ENCODE measurements at regions not wholly inside any gene's neighbourhood (a gene's known extent, or its start where the extent isn't known, plus 50 kb on each side); places are given as distances from the start of the nearest gene placed in this dataset.
A peak's percentile ranks its signal among the peaks of the same experiment; 100 is the strongest.
"Not testable (repeated sequence)": the region's sequence is repeated elsewhere in the genome, so short reads cannot be mapped to it uniquely, and the experiment has no call there.

- H3K4me3 ChIP-seq (ENCODE audit: low read length): no peak overlapping the region
- peaks cover 1% of the 10 kb centered on the region for H3K4me1 ChIP-seq (ENCODE audit: control insufficient read depth, insufficient read depth, low read length)
- H3K27me3 ChIP-seq (ENCODE audit: control insufficient read depth, insufficient read depth): no peaks in the 10 kb centered on the region
- intact Hi-C loops (cut with DNase I): no loop called here
- no peak for ATAC-seq
- no peak for DNase-seq
- WGBS: 87% methylated on average over 3 of the region's 3 CpGs
- no peaks in the 10 kb centered on the region for H3K9me3 ChIP-seq (ENCODE audit: control insufficient read depth, low read length)
- H3K27ac ChIP-seq (ENCODE audit: low read length): no peak overlapping the region
These were observed 110.8 kb upstream of the JCAD start for GRCh38 chr10:30170146-30170545.

GRCh38 chr10:30169342-30169741 is 110.0 kb upstream of the JCAD start:
- no peak for DNase-seq
- intact Hi-C loops (cut with DNase I): no loop called here

GRCh38 chr10:30166929-30167328 is 107.5 kb upstream of the JCAD start:
- H3K27ac ChIP-seq (ENCODE audit: low read length): no peak overlapping the region
- H3K9me3 ChIP-seq (ENCODE audit: control insufficient read depth, low read length): no peaks in the 10 kb centered on the region
- H3K4me1 ChIP-seq (ENCODE audit: control insufficient read depth, insufficient read depth, low read length): peaks cover 1% of the 10 kb centered on the region
- H3K4me3 ChIP-seq (ENCODE audit: low read length): no peak overlapping the region
- intact Hi-C loops (cut with DNase I): no loop called here
- ATAC-seq: no peak
- 97% methylated on average over 5 of the region's 5 CpGs for WGBS
- no peaks in the 10 kb centered on the region for H3K27me3 ChIP-seq (ENCODE audit: control insufficient read depth, insufficient read depth)
- DNase-seq: no peak

More at GRCh38 chr10:30169342-30169741, 110.0 kb upstream of the JCAD start:
- H3K27ac ChIP-seq (ENCODE audit: low read length): no peak overlapping the region
- H3K4me1 ChIP-seq (ENCODE audit: control insufficient read depth, insufficient read depth, low read length): peaks cover 1% of the 10 kb centered on the region
- H3K27me3 ChIP-seq (ENCODE audit: control insufficient read depth, insufficient read depth): no peaks in the 10 kb centered on the region
- H3K9me3 ChIP-seq (ENCODE audit: control insufficient read depth, low read length): no peaks in the 10 kb centered on the region
- no peak for ATAC-seq
- WGBS: 99% methylated on average over 3 of the region's 3 CpGs
- no peak overlapping the region for H3K4me3 ChIP-seq (ENCODE audit: low read length)

GRCh38 chr10:30163410-30163809 is 104.0 kb upstream of the JCAD start:
- ATAC-seq; H3K4me3 ChIP-seq (ENCODE audit: low read length); intact Hi-C loops (cut with DNase I); DNase-seq; H3K27me3 ChIP-seq (ENCODE audit: control insufficient read depth, insufficient read depth); H3K27ac ChIP-seq (ENCODE audit: low read length); H3K4me1 ChIP-seq (ENCODE audit: control insufficient read depth, insufficient read depth, low read length); H3K9me3 ChIP-seq (ENCODE audit: control insufficient read depth, low read length): not testable (repeated sequence)
- WGBS: 70% methylated on average over 9 of the region's 10 CpGs

- H3K27me3 ChIP-seq (ENCODE audit: control insufficient read depth, insufficient read depth); DNase-seq; H3K9me3 ChIP-seq (ENCODE audit: control insufficient read depth, low read length); intact Hi-C loops (cut with DNase I); ATAC-seq; H3K4me1 ChIP-seq (ENCODE audit: control insufficient read depth, insufficient read depth, low read length); H3K4me3 ChIP-seq (ENCODE audit: low read length); H3K27ac ChIP-seq (ENCODE audit: low read length): not testable (repeated sequence)
- WGBS: 96% methylated on average over 25 of the region's 25 CpGs
These were observed 103.4 kb upstream of the JCAD start for GRCh38 chr10:30162796-30163195.

GRCh38 chr10:30160271-30160982 is 101.0 kb upstream of the JCAD start:
- Histone ChIP-seq H3K4me3 (ENCODE audit: low read length) (no peak overlapping the region), H3K27ac (ENCODE audit: low read length) (no peak overlapping the region), H3K4me1 (ENCODE audit: control insufficient read depth, insufficient read depth, low read length) (no peaks in the 10 kb centered on the region), H3K27me3 (ENCODE audit: control insufficient read depth, insufficient read depth) (no peaks in the 10 kb centered on the region), H3K9me3 (ENCODE audit: control insufficient read depth, low read length) (no peaks in the 10 kb centered on the region)
- ATAC-seq (no peak), DNase-seq (no peak)
- intact Hi-C loops (cut with DNase I): no loop called here
- 44% methylated on average over 6 of the region's 6 CpGs for WGBS

- ATAC-seq; intact Hi-C loops (cut with DNase I); H3K4me3 ChIP-seq (ENCODE audit: low read length); H3K27ac ChIP-seq (ENCODE audit: low read length); H3K4me1 ChIP-seq (ENCODE audit: control insufficient read depth, insufficient read depth, low read length); DNase-seq; H3K27me3 ChIP-seq (ENCODE audit: control insufficient read depth, insufficient read depth); H3K9me3 ChIP-seq (ENCODE audit: control insufficient read depth, low read length): not testable (repeated sequence)
- 99% methylated on average over 2 of the region's 2 CpGs for WGBS
These were observed 100.2 kb upstream of the JCAD start for GRCh38 chr10:30159614-30160013.

- no peaks in the 10 kb centered on the region for H3K4me1 ChIP-seq (ENCODE audit: control insufficient read depth, insufficient read depth, low read length)
- ATAC-seq (no peak), DNase-seq (no peak)
- intact Hi-C loops (cut with DNase I): no loop called here
- no peaks in the 10 kb centered on the region for H3K27me3 ChIP-seq (ENCODE audit: control insufficient read depth, insufficient read depth)
- WGBS: 70% methylated on average over 2 of the region's 2 CpGs
- no peak overlapping the region for H3K27ac ChIP-seq (ENCODE audit: low read length)
- H3K4me3 ChIP-seq (ENCODE audit: low read length): no peak overlapping the region
- H3K9me3 ChIP-seq (ENCODE audit: control insufficient read depth, low read length): no peaks in the 10 kb centered on the region
These were observed 99.1 kb upstream of the JCAD start for GRCh38 chr10:30158325-30158960.

- Histone ChIP-seq H3K27me3 (ENCODE audit: control insufficient read depth, insufficient read depth) (no peaks in the 10 kb centered on the region), H3K27ac (ENCODE audit: low read length) (peak overlapping the region; percentile 48), H3K4me1 (ENCODE audit: control insufficient read depth, insufficient read depth, low read length) (no peaks in the 10 kb centered on the region), H3K4me3 (ENCODE audit: low read length) (no peak overlapping the region), H3K9me3 (ENCODE audit: control insufficient read depth, low read length) (no peaks in the 10 kb centered on the region)
- intact Hi-C loops (cut with DNase I): no loop called here
- DNase-seq: peak in 2 of 3 donors; percentile 34 to 63
- 47% methylated on average over 4 of the region's 4 CpGs for WGBS
- ATAC-seq: peak; percentile 63 to 93
These were observed 96.0 kb upstream of the JCAD start for GRCh38 chr10:30155401-30155800.

GRCh38 chr10:30154561-30154960 is 95.2 kb upstream of the JCAD start:
- DNase-seq (no peak), ATAC-seq (no peak)
- intact Hi-C loops (cut with DNase I): no loop called here
- 59% methylated on average over 1 of the region's 1 CpG for WGBS
- Histone ChIP-seq H3K9me3 (ENCODE audit: control insufficient read depth, low read length) (no peaks in the 10 kb centered on the region), H3K27me3 (ENCODE audit: control insufficient read depth, insufficient read depth) (no peaks in the 10 kb centered on the region), H3K4me1 (ENCODE audit: control insufficient read depth, insufficient read depth, low read length) (no peaks in the 10 kb centered on the region), H3K27ac (ENCODE audit: low read length) (no peak overlapping the region), H3K4me3 (ENCODE audit: low read length) (no peak overlapping the region)

GRCh38 chr10:30154126-30154525 is 94.7 kb upstream of the JCAD start:
- Histone ChIP-seq H3K4me1 (ENCODE audit: control insufficient read depth, insufficient read depth, low read length) (no peaks in the 10 kb centered on the region), H3K27ac (ENCODE audit: low read length) (no peak overlapping the region), H3K9me3 (ENCODE audit: control insufficient read depth, low read length) (no peaks in the 10 kb centered on the region), H3K4me3 (ENCODE audit: low read length) (no peak overlapping the region), H3K27me3 (ENCODE audit: control insufficient read depth, insufficient read depth) (no peaks in the 10 kb centered on the region)
- ATAC-seq (no peak), DNase-seq (no peak)
- 74% methylated on average over 4 of the region's 4 CpGs for WGBS
- intact Hi-C loops (cut with DNase I): no loop called here
